Vagina (tissue), 2 donors: ENCODE measurements at regions not wholly inside any gene's neighbourhood (a gene's known extent, or its start where the extent isn't known, plus 50 kb on each side); places are given as distances from the start of the nearest gene placed in this dataset.

Experiments used
- POLR2A ChIP-seq, 2 donors: fragments of 450-650 bp; IDR thresholded peaks; one replicate each; pipeline ENCODE4 v1.6.1; 2017; ENCODE audit warnings: antibody characterized with exemption in 2 of 2, mild to moderate bottlenecking in 2 of 2, moderate library complexity in 2 of 2
- POLR2AphosphoS5 ChIP-seq, 2 donors: sonication (generic); formaldehyde crosslinking; IDR thresholded peaks; one replicate each; pipeline ENCODE4 v1.9.0; 2017; ENCODE audit warnings: antibody characterized with exemption in 2 of 2, mild to moderate bottlenecking in 2 of 2, low read depth in 1 of 2; ENCODE audit not compliant: insufficient read depth in 1 of 2
- TF ChIP-seq, protein P1 (sequence below), 3 experiments: fragments of 450-650 bp in 2 of 3; fragments of 200-600 bp in 1 of 3; sonication (generic) in 1 of 3; IDR thresholded peaks; one replicate each; pipeline ENCODE4 v1.5.1; 2017 to 2019; ENCODE audit warnings: antibody characterized with exemption in 3 of 3, mild to moderate bottlenecking in 2 of 3, moderate library complexity in 2 of 3

DNA sequence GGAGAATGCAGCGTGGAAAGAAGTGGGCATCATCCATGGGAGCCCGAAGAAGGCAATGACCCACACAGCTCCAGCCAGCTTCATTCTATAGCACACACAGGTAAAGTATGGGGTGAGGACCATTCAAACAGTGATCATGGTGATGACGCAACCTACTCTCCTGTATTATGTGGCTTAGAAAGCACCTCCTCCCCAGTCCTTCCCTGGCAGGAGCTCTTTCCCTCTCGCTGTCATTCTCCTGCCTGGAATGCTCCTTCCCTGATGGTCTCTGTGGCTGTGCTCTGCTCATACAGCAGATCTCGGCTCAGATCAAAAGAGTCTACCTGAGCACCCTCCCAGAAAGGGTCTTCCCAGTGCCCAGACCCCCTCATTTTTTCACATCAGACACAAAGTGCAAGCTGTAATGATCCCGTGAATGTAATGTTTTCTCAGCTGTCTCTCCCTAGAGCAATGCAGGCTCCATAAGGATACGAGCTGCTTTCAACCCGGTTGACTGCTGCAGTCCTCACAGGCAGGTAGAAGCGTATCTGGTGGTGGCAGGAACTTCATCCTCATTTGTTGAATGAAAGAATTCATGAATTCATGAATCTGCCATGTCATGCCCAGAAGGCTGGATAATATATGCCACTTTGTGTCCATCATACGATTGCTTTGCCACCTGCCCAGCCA, 248.8 kb downstream of the HS3ST3A1 start:
- TF ChIP-seq, protein P1, sequence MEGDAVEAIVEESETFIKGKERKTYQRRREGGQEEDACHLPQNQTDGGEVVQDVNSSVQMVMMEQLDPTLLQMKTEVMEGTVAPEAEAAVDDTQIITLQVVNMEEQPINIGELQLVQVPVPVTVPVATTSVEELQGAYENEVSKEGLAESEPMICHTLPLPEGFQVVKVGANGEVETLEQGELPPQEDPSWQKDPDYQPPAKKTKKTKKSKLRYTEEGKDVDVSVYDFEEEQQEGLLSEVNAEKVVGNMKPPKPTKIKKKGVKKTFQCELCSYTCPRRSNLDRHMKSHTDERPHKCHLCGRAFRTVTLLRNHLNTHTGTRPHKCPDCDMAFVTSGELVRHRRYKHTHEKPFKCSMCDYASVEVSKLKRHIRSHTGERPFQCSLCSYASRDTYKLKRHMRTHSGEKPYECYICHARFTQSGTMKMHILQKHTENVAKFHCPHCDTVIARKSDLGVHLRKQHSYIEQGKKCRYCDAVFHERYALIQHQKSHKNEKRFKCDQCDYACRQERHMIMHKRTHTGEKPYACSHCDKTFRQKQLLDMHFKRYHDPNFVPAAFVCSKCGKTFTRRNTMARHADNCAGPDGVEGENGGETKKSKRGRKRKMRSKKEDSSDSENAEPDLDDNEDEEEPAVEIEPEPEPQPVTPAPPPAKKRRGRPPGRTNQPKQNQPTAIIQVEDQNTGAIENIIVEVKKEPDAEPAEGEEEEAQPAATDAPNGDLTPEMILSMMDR (IDR thresholded peaks at IDR 0.05), result no peak
- TF ChIP-seq POLR2AphosphoS5 (IDR thresholded peaks at IDR 0.05; ENCODE audit: insufficient read depth in 1 of 2, low read depth in 1 of 2) (no peak), POLR2A (IDR thresholded peaks at IDR 0.05) (no peak)
